HepG2 (cell line): ENCODE measurements at regions not wholly inside any gene's neighbourhood (a gene's known extent, or its start where the extent isn't known, plus 50 kb on each side); places are given as distances from the start of the nearest gene placed in this dataset.

ENCODE experiments used
- ATAD3A ChIP-seq: sonication (generic); formaldehyde crosslinking; IDR thresholded peaks from 2 replicates; pipeline ENCODE4 v1.4.0; 2020; ENCODE audit warnings: missing genetic modification reagents
- CBX1 ChIP-seq: IDR thresholded peaks from one replicate; pipeline ENCODE4 v1.6.1; 2016; ENCODE audit warnings: antibody characterized with exemption, low read depth
- DR1 ChIP-seq: sonication (generic); formaldehyde crosslinking; IDR thresholded peaks from 2 replicates; pipeline ENCODE4 v1.8.0; 2021; ENCODE audit warnings: mild to moderate bottlenecking, missing genetic modification reagents, inconsistent platforms
- DRAP1 ChIP-seq: IDR thresholded peaks from 2 replicates; pipeline ENCODE4 v1.6.1; 2016; ENCODE audit warnings: missing genetic modification reagents, missing compliant biosample characterization
- FOXO4 ChIP-seq: sonication (generic); formaldehyde crosslinking; conservative IDR thresholded peaks from 2 replicates; pipeline ENCODE4 v1.8.1; 2023; ENCODE audit warnings: missing genetic modification reagents
- GZF1 ChIP-seq: sonication (generic); formaldehyde crosslinking; IDR thresholded peaks from 2 replicates; pipeline ENCODE4 v1.5.1; 2020; ENCODE audit warnings: mild to moderate bottlenecking, missing genetic modification reagents
- HNF4A ChIP-seq: sonication (generic); formaldehyde crosslinking; IDR thresholded peaks from 2 replicates; pipeline ENCODE4 v1.4.0; 2020; ENCODE audit warnings: missing genetic modification reagents
- KLF13 ChIP-seq: sonication (generic); formaldehyde crosslinking; IDR thresholded peaks from 2 replicates; pipeline ENCODE4 v1.4.0; 2020; ENCODE audit warnings: mild to moderate bottlenecking, missing genetic modification reagents
- MAFK ChIP-seq, 2 experiments: IDR thresholded peaks in 1 of 2; conservative IDR thresholded peaks in 1 of 2; 2 replicates each; pipeline ENCODE4 v1.6.1; 2011; ENCODE audit warnings: improper control_type of control experiment in 2 of 2, low read length in 2 of 2
- MED1 ChIP-seq: sonication (generic); formaldehyde crosslinking; IDR thresholded peaks from 2 replicates; pipeline ENCODE4 v1.4.0; 2020; ENCODE audit warnings: missing genetic modification reagents
- PAXIP1 ChIP-seq: sonication (generic); formaldehyde crosslinking; conservative IDR thresholded peaks from 2 replicates; pipeline ENCODE4 v1.4.0; 2020; ENCODE audit warnings: mild to moderate bottlenecking, missing genetic modification reagents, moderate library complexity
- REPIN1 ChIP-seq: sonication (generic); formaldehyde crosslinking; IDR thresholded peaks from 2 replicates; pipeline ENCODE4 v1.8.0; 2022; ENCODE audit warnings: missing genetic modification reagents, low read depth, mild to moderate bottlenecking, borderline replicate concordance
- RXRA ChIP-seq: sonication (generic); formaldehyde crosslinking; IDR thresholded peaks from 2 replicates; pipeline ENCODE4 v1.5.1; 2020; ENCODE audit warnings: missing genetic modification reagents
- SIX4 ChIP-seq: sonication (generic); formaldehyde crosslinking; IDR thresholded peaks from 2 replicates; pipeline ENCODE4 v1.4.0; 2020; ENCODE audit warnings: missing genetic modification reagents
- SOX6 ChIP-seq, 2 experiments: fragments of 450-650 bp in 1 of 2; sonication (generic) in 1 of 2; formaldehyde crosslinking in 1 of 2; IDR thresholded peaks; 2 replicates each; pipeline versions ENCODE4 v1.4.0 to v1.6.1; 2017 to 2020; ENCODE audit warnings: antibody characterized with exemption in 1 of 2, mild to moderate bottlenecking in 1 of 2, missing genetic modification reagents in 1 of 2
- TCF7L2 ChIP-seq: IDR thresholded peaks from 2 replicates; pipeline ENCODE4 v1.6.1; 2011; ENCODE audit warnings: mild to moderate bottlenecking, low read depth, low read length, moderate library complexity
- TEF ChIP-seq: sonication (generic); formaldehyde crosslinking; IDR thresholded peaks from 2 replicates; pipeline ENCODE4 v1.5.0; 2020; ENCODE audit warnings: missing genetic modification reagents
- ZNF430 ChIP-seq: sonication (generic); formaldehyde crosslinking; IDR thresholded peaks from 2 replicates; pipeline ENCODE4 v1.9.0; 2021; ENCODE audit warnings: mild to moderate bottlenecking, missing genetic modification reagents
- ZNF589 ChIP-seq: sonication (generic); formaldehyde crosslinking; conservative IDR thresholded peaks from 2 replicates; pipeline ENCODE4 v1.8.0; 2022; ENCODE audit warnings: mild to moderate bottlenecking, moderate library complexity, missing genetic modification reagents
- ZNF704 ChIP-seq: sonication (generic); formaldehyde crosslinking; IDR thresholded peaks from 2 replicates; pipeline ENCODE4 v1.8.1; 2023; ENCODE audit warnings: mild to moderate bottlenecking, inconsistent platforms, moderate library complexity, missing genetic modification reagents, borderline replicate concordance
- ZNF839 ChIP-seq: sonication (generic); formaldehyde crosslinking; IDR thresholded peaks from 2 replicates; pipeline ENCODE4 v1.4.0; 2020; ENCODE audit warnings: missing genetic modification reagents, mild to moderate bottlenecking, borderline replicate concordance
- ZSCAN21 ChIP-seq: sonication (generic); formaldehyde crosslinking; IDR thresholded peaks from 2 replicates; pipeline ENCODE4 v1.8.0; 2022; ENCODE audit warnings: mild to moderate bottlenecking, missing genetic modification reagents, moderate library complexity, borderline replicate concordance

GRCh38 chr6:1055015-1055921, 256.6 kb upstream of the FOXQ1 start (continued):
- TF ChIP-seq HNF4A (CRISPR knock-in tag) (peak; percentile 90), ZNF704 (CRISPR knock-in tag) (no peak), ZNF839 (CRISPR knock-in tag) (peak; percentile 39; the same call in 1 of the 2 replicates), KLF13 (CRISPR knock-in tag) (no peak), TEF (CRISPR knock-in tag) (0 out of 2 replicates have a peak, but pooled peaks have one; percentile 39), SIX4 (CRISPR knock-in tag) (peak; percentile 97), REPIN1 (CRISPR knock-in tag) (peak; percentile 66; the same call in 1 of the 2 replicates), ZNF589 (CRISPR knock-in tag) (peak; percentile 78; the same call in 1 of the 2 replicates), PAXIP1 (peak; percentile 96), DR1 (CRISPR knock-in tag) (0 out of 2 replicates have a peak, but pooled peaks have one; percentile 79), TCF7L2 (peak; percentile 100), MAFK (conservative IDR thresholded peaks at IDR 0.05 in 1 of 2, IDR thresholded peaks at IDR 0.05 in 1 of 2; ENCODE audit: low read length in 2 of 2) (no peak), DRAP1 (CRISPR knock-in tag) (no peak; the same call in 1 of the 2 replicates), GZF1 (peak; percentile 50; the same call in 1 of the 2 replicates), ATAD3A (CRISPR knock-in tag) (no peak), ZNF430 (CRISPR knock-in tag) (0 out of 2 replicates have a peak, but pooled peaks have one; percentile 68), SOX6 (IDR thresholded peaks at IDR 0.05) (peak; percentile 97), SOX6 (CRISPR knock-in tag; IDR thresholded peaks at IDR 0.05) (peak; percentile 100), ZSCAN21 (CRISPR knock-in tag) (peak; percentile 91), CBX1 (no peak), RXRA (peak; percentile 84), FOXO4 (CRISPR knock-in tag) (no peak), MED1 (CRISPR knock-in tag) (peak; percentile 87)
